ENCODE measurements at regions not wholly inside any gene's neighbourhood (a gene's known extent, or its start where the extent isn't known, plus 50 kb on each side); places are given as distances from the start of the nearest gene placed in this dataset.

GRCh38 chr7:46654546-46655443 lies 733.7 kb upstream of the IGFBP3 start:
- DNase-seq = no peak

- no peak for DNase-seq
These were observed 732.8 kb upstream of the IGFBP3 start for GRCh38 chr7:46653848-46654247.

- no peak for DNase-seq
These were observed 731.2 kb upstream of the IGFBP3 start for GRCh38 chr7:46652317-46652716.

- no peak for DNase-seq
These were observed 730.6 kb upstream of the IGFBP3 start for GRCh38 chr7:46651561-46652088.

GRCh38 chr7:46651070-46651469 lies 730.0 kb upstream of the IGFBP3 start:
- no peak for DNase-seq

GRCh38 chr7:46649876-46650275 lies 728.8 kb upstream of the IGFBP3 start:
- DNase-seq = no peak

GRCh38 chr7:46637793-46638735 lies 717.0 kb upstream of the IGFBP3 start:
- DNase-seq = no peak

- DNase-seq = no peak
These were observed 715.0 kb upstream of the IGFBP3 start for GRCh38 chr7:46636022-46636421.

- DNase-seq = no peak
These were observed 712.7 kb upstream of the IGFBP3 start for GRCh38 chr7:46633630-46634240.

- DNase-seq = no peak
These were observed 712.1 kb upstream of the IGFBP3 start for GRCh38 chr7:46633200-46633599.

- no peak for DNase-seq
These were observed 709.0 kb upstream of the IGFBP3 start for GRCh38 chr7:46630031-46630430.

GRCh38 chr7:46628389-46628788 lies 707.3 kb upstream of the IGFBP3 start:
- DNase-seq = no peak

GRCh38 chr7:46626691-46627310 lies 705.7 kb upstream of the IGFBP3 start:
- DNase-seq = no peak

GRCh38 chr7:46626261-46626660 lies 705.2 kb upstream of the IGFBP3 start:
- no peak for DNase-seq

GRCh38 chr7:46625032-46625431 lies 704.0 kb upstream of the IGFBP3 start:
- no peak for DNase-seq

- DNase-seq = no peak
These were observed 701.2 kb upstream of the IGFBP3 start for GRCh38 chr7:46622251-46622650.

- no peak for DNase-seq
These were observed 698.7 kb upstream of the IGFBP3 start for GRCh38 chr7:46619723-46620310.

- no peak for DNase-seq
These were observed 695.6 kb upstream of the IGFBP3 start for GRCh38 chr7:46616636-46617035.

- DNase-seq = no peak
These were observed 692.5 kb upstream of the IGFBP3 start for GRCh38 chr7:46613551-46613950.

GRCh38 chr7:46613116-46613515 lies 692.0 kb upstream of the IGFBP3 start:
- no peak for DNase-seq

- DNase-seq = no peak
These were observed 690.4 kb upstream of the IGFBP3 start for GRCh38 chr7:46611508-46611907.

- no peak for DNase-seq
These were observed 689.7 kb upstream of the IGFBP3 start for GRCh38 chr7:46610746-46611145.

Data from cerebellar nuclear complex (tissue), 1 donor.